ENCODE measurements at regions not wholly inside any gene's neighbourhood (a gene's known extent, or its start where the extent isn't known, plus 50 kb on each side); places are given as distances from the start of the nearest gene placed in this dataset.

DNA sequence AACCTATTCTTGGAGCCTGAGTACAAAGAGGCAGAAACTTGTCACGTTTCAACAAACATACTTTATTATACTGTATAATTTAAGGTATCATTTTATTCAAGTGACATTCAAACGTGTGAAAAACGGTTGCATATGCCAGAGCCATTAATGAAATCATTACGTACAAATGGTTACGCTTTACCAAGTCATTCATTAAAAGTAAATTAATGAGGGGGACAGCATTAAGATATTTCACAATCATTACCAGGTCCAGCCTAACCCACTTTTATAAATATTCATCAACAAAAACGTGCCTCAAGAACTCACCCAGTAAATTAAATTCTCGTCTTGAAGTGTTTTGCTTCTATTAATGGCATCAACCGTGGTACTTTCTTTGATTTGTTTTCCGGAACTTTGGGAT is 253.0 kb downstream of the RPS24 start:
- no peak overlapping the region for H3K27ac ChIP-seq
- DNase-seq (ENCODE audit: low read depth, low spot score), result no peak

DNA sequence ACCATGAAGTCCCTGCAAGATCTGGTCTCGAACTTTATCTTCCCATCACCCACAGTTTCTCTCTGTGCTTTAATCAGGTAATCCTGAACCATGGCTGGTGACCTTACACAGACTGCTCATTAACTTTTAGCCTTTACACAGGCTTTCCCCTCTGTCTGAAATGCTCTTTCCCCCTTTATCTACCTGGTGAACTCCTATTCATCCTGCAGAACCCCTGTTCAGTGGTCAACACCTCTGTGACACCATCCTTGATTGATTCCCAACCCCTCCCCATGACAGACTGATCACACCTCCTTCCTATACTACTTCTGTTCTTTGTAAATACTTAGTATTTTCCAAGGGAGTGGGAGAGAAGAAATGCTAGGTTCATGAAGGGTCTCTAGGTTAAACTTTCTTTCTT is 254.0 kb downstream of the RPS24 start:
- DNase-seq (ENCODE audit: low read depth, low spot score), result no peak
- H3K27ac ChIP-seq, result no peak overlapping the region

DNA sequence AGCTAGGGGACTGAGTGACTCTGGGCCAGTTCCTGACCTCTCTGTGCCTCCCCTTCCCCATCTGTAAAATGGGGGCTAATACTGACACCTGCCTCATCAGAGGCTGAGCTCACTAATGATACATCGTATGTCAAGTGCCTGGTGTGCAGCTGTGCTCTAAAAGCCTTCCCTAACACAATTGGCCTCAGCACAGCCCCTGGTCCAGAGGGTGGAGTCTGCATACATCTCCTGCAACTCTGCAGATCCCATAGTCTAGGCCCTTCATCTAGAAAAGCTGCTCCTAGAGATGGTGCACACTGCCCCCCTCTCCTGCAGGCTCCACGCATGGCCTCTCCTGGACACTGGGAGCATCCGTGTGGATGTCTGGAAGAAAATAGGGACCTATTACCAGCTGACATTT is 255.0 kb downstream of the RPS24 start:
- no peak for DNase-seq (ENCODE audit: low read depth, low spot score)

DNA sequence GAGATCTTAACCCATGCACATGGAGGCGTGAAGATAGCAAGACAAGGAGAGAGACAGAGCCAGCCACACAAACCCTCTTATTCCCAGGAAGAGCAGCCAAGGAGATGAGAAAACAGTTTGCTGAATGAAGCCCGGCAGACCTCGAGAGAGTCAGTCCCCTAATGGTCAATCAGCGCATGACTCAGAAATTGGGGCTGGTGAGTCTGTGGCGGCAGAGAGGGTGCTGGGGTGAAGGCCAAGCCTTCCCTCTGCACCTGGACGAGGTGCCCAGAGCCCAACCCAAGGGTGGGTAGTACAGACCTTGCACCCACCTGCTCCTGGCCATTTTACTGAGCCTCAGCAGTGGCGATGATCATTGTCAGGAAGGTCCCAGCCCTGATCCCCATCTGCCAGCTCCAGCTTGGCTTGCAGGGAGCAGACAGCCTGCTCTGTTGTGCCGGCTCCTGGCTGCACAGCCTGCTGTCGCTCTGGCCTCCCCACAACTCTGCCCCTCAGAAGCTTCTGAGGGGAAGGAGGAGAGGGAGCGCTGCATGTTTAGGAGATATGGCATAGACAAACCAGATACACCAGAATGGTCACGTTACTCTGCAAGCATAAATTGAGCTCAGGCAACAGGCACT is 256.6 kb downstream of the RPS24 start:
- H3K27ac ChIP-seq, result no peak overlapping the region
- DNase-seq (ENCODE audit: low read depth, low spot score), result no peak

More for the DNA sequence above, 255.0 kb downstream of the RPS24 start:
- no peak overlapping the region for H3K27ac ChIP-seq

- no peak for DNase-seq (ENCODE audit: low read depth, low spot score)
- no peak overlapping the region for H3K27ac ChIP-seq
Measured at GRCh38 chr10:78291722-78292121, 258.1 kb downstream of the RPS24 start.

DNA sequence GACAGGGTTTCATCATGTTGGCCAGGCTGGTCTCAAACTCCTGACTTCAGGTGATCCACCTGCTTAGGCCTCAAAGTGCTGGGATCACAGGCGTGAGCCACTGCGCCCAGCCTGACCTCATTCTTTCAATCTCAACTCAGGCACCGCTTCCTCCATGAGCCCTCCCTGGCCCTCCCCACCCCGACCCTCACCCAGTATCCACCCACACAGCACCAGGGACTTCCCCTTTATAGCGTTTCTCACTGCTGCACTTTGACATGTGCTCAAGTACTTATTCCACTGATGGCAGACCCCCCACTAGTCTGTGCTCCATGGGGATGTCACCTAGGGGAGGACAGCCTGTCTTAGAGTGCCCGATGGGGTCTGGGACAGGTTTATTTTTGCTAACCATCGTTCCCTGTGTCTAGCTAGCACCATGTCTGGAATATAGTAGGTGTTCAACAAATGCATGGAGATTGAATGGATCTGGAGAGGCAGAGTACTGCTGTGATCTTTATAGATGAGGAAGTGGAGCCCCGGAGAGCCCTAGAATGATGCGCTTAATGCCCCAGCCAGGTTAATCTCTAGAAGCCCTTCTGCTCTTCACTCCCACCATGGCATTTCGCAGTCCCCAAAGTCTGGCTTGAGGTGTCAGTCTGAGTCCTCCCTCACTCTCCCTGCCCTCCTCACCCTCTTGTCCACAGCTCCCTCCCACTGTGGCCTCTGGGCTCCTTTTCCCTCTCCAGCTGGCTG is 258.8 kb downstream of the RPS24 start:
- no peak for DNase-seq (ENCODE audit: low read depth, low spot score)
- H3K27ac ChIP-seq, result no peak overlapping the region

DNA sequence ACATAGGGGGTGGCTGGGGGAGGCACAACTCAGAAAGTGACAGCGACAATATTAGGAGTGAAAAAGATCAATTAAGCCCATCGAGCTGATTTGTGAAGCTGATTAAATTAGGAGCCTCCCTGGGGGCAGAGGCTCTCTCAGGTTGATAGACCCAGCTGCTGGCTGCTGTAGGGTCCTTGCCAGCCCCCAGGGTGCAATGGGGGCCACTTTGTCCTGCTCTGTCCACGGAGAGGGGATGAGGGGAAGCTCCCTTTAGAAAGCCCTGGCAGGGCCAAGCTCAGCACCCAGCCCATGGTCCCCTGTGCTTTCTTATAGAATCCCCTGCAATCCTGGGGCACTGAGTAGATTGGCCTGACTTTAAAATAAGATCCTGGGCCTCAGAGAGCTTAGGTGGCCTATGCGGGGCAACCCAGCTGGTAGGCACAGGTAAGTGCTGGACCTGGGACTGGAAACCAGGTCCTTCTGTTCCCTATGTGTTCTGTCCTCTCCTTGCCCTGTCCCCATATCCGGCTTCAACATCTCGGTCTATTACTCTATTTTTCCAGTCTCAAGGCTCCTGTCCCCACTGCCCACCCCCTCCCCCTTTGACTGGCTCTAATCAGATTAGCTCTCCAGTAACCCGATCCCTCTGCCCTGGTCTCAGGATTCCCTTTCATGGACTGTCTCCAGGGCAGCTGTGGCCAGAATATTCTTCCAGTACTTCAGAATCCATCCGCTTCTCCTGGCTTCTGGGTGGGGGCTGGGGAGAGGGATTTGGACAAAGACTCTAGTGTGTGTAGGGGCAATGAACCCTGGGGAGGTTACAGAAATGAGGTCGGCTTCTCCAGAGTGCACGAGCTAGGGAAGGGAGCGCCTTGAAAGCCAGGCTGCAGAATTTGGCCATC is 259.6 kb downstream of the RPS24 start:
- no peak overlapping the region for H3K27ac ChIP-seq
- DNase-seq (ENCODE audit: low read depth, low spot score), result no peak

GRCh38 chr10:78295242-78295641 is 261.6 kb downstream of the RPS24 start:
- no peak overlapping the region for H3K27ac ChIP-seq
- no peak for DNase-seq (ENCODE audit: low read depth, low spot score)

DNA sequence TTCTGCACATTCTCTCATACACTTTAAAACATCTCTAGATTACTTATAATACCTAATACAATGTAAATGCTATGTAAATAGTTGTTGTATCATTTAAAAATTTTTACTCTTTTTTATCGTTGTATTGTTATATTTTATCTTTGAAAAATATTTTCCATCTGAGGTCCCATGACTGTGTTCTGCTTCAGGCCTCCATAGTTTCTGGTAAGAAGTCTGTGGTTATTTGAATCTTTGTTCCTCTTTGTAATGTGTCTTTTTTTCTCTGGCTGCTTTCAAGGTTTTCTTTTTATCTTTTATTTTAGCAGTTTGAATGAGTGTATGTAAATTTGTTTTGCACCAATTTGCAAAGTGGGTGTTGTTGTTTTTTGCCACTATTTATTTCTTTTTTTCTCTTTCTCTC is 263.1 kb downstream of the RPS24 start:
- H3K27ac ChIP-seq, result no peak overlapping the region
- DNase-seq (ENCODE audit: low read depth, low spot score), result no peak

DNA sequence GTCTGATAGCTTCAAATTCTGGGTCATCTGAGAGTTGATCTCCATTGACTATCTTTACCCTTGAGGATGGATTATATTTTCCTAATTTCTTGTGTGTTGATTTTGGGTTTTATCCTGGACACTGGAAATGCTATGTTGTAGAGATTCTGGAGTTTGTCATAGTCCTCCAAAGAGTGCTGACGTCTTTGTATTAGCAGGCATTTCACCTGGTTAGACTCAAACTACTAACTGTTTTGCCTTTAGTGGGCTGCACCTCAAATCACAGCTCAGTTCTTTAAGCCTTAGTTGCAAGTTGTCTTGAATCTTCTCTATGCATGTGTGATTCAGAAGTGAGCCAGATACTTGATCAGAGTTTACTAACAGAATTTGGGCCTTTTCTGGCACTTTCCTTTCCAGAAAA is 264.3 kb downstream of the RPS24 start:
- H3K27ac ChIP-seq, result no peak overlapping the region
- DNase-seq (ENCODE audit: low read depth, low spot score), result no peak

GRCh38 chr10:78298835-78299234 is 265.2 kb downstream of the RPS24 start:
- no peak overlapping the region for H3K27ac ChIP-seq
- no peak for DNase-seq (ENCODE audit: low read depth, low spot score)

- H3K27ac ChIP-seq, result no peak overlapping the region
- DNase-seq (ENCODE audit: low read depth, low spot score), result no peak
Measured at GRCh38 chr10:78299851-78300468, 266.3 kb downstream of the RPS24 start.

DNA sequence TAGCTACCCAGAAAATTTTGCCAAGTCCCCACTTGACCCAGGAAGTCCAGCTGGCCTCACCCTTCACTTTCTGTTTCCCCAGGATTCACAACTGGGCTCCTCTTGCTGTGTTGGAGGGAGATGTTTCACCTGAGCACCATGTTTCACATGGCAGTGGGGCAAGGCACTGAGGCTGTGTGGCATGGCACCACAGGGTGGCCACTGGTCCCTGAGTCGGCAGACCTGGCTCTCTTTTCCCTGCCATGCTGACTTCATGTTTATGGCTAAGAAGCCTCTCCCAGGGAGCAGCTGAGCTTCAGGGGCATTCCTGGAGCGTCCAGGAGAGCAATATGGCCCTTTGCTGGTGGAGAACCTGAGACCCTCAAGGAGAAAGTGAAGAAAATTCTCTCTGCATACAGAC is 266.9 kb downstream of the RPS24 start:
- no peak for DNase-seq (ENCODE audit: low read depth, low spot score)
- no peak overlapping the region for H3K27ac ChIP-seq

DNA sequence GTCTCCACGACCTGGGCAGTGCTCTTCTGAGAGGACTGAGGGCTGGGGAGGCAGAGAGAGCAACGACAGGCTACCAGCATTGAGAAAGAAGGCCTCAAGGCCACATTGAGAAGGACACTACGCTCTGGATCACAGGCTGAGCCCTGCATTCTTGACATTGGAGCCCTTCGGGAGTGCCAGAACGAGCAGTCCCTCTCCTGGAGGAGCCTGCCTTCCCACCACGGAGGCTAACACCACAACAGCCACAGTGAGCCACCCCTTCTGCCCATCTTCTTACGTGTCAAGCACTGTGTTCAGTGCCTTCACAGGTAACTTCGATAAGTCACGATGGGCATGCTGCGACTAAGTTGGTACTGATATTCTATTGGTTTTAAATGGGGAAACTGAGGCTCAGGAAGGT is 267.8 kb downstream of the RPS24 start:
- H3K27ac ChIP-seq, result no peak overlapping the region
- no peak for DNase-seq (ENCODE audit: low read depth, low spot score)

- no peak overlapping the region for H3K27ac ChIP-seq
Measured at GRCh38 chr10:78301891-78302738, 268.5 kb downstream of the RPS24 start.

GRCh38 chr10:78302739-78302988 is 269.0 kb downstream of the RPS24 start:
- DNase-seq (ENCODE audit: low read depth, low spot score), result no peak
- peak overlapping the region; percentile 46 for H3K27ac ChIP-seq

More at GRCh38 chr10:78301891-78302738, 268.5 kb downstream of the RPS24 start:
- DNase-seq (ENCODE audit: low read depth, low spot score), result no peak

DNA sequence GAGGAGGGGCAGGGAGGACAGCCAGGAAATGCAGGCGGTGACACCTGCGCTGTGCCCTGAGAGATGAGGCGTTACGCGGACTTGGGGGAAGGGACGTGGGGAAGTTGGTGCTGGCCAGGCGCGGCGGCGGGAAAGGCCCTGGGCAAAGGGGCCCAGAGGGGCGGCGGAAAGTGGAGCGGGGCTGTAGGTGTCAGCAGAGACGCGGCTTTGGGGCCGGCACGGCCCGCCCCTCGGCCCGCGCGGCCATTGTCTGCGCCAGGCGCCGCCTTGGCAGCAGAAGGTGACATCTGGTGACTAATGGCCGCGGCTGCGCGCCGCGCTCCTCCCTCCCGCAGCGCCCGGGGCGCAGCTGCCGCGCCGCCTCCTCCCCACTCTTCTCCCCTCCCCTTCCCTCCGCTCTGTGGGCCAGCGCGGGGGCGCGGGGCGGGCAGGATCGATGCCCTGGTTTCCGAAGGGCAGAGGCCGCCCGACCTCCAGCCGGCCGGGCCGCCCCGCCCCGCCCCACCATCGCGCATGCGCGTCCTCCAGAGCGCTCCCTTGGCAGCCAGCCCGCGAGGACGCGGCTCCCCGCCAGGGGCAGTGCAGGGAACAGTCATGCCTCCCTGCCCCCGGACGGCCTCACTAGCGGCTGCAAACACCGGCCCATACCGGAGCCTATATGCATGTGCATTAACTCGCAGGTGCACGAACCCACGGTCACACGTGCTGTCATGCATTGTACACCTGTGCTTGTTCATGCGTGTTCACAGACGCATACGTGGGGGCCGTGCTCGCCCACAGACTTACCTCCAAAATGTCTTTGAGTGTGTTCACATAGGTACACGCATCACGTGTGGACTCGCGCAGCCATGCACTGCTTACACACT is 269.6 kb downstream of the RPS24 start:
- peak overlapping the region; percentile 46 for H3K27ac ChIP-seq
- peak; percentile 26 for DNase-seq (ENCODE audit: low read depth, low spot score)

DNA sequence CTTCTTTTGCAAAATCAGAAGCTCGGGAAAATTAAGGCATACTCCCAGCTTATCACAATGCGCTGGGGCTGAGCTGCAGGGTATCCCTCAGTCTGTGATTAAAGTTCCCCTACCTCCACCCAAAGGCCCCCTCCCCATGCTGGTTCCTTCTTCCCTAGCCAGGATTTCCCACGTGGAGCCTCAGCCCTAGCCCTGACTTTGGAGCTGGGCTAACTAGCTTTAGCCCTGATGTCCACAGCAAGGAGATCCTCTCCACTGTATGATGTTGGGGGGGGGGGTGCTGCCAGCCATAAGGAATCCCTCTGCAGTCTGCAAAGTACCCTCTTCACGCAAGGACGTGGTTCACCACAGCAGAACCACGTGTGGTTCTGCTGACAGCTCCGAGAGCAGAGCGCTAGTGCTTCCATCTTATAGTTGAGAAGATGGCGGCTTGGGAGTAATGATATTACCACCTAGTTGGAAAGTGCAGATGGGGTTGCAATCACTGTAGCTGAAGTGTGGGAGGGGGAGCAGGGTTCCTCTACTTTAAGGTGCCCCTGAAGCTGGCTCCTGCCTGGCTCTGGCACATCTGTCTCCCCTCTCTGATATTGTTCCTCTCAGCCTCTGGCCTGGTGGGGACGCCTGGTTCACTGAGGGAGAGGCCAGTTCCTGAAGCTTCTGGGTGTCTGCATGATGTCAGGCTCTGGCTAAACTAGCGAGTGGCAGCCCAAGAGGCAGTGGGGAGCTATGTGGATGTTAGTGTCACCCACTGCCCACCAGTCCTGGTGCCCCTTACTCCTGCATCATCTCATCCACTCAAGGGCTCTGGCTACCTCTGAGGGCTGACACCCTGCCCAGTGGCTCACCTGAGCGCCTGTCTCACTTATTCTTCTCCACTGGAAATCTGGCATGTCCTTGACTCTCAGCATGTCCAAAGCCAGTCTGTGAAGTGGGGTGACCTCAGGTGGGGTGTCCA is 270.7 kb downstream of the RPS24 start:
- DNase-seq (ENCODE audit: low read depth, low spot score), result no peak
- H3K27ac ChIP-seq, result no peak overlapping the region
